PC-9 (cell line): ENCODE measurements at regions not wholly inside any gene's neighbourhood (a gene's known extent, or its start where the extent isn't known, plus 50 kb on each side); places are given as distances from the start of the nearest gene placed in this dataset.
A peak's percentile ranks its signal among the peaks of the same experiment; 100 is the strongest.

Experiments used
- BruUV-seq: library from RNA; stranded (reverse); fragments of 400-500 nt; replicated peaks from 2 replicates; lab custom pipeline; 2021; lab: Mats Ljungman, UMichigan
- CTCF ChIA-PET: fragments of 300-600 bp; sonication (Branson Sonifier 250); formaldehyde crosslinking; loops from one replicate; lab custom pipeline; 2022; ENCODE audit warnings: antibody characterized with exemption; lab: Charles Lee
- POLR2A ChIA-PET: fragments of 300-600 bp; sonication (Branson Sonifier 250); formaldehyde crosslinking; loops from one replicate; lab custom pipeline; 2022; ENCODE audit warnings: antibody characterized with exemption; ENCODE audit not compliant: unreplicated experiment; lab: Charles Lee
- DNase-seq, 2 experiments: peaks; one replicate each; pipeline versions ENCODE4 v3.0.0 to v3.0.0-alpha.2; 2015 to 2022; ENCODE audit warnings: mixed read lengths in 1 of 2
- H2AFZ ChIP-seq: fragments of 200-600 bp; sonication (generic); 2 replicates; pipeline ENCODE4 v1.8.1; 2017; ENCODE audit warnings: antibody characterized with exemption
- H3F3A ChIP-seq: fragments of 200-600 bp; sonication (generic); 2 replicates; pipeline ENCODE4 v1.8.1; 2017; ENCODE audit warnings: antibody characterized with exemption, mild to moderate bottlenecking, low read depth; ENCODE audit not compliant: insufficient read depth
- H3K27ac ChIP-seq: fragments of 200-600 bp; sonication (generic); 2 replicates; pipeline ENCODE4 v1.6.1; 2016; ENCODE audit warnings: mixed run types
- H3K27me3 ChIP-seq: fragments of 200-600 bp; sonication (generic); 2 replicates; pipeline ENCODE4 v1.6.1; 2016; ENCODE audit warnings: low read depth, mixed run types; ENCODE audit not compliant: insufficient read depth
- H3K36me3 ChIP-seq: fragments of 200-600 bp; sonication (generic); 2 replicates; pipeline ENCODE4 v1.6.1; 2016; ENCODE audit warnings: low read depth, mixed run types
- H3K4me1 ChIP-seq: fragments of 200-600 bp; sonication (generic); replicated peaks from 2 replicates; pipeline ENCODE4 v1.6.1; 2016; ENCODE audit warnings: mixed run types; ENCODE audit not compliant: insufficient read depth
- H3K4me2 ChIP-seq: fragments of 200-600 bp; sonication (generic); 2 replicates; pipeline ENCODE4 v1.6.1; 2017; ENCODE audit warnings: mixed run types
- H3K4me3 ChIP-seq: fragments of 200-600 bp; sonication (generic); 2 replicates; pipeline ENCODE4 v1.6.1; 2016; ENCODE audit warnings: mixed run types
- H3K79me2 ChIP-seq: fragments of 200-600 bp; sonication (generic); 2 replicates; pipeline ENCODE4 v1.6.1; 2017; ENCODE audit warnings: low read depth, mixed run types
- H3K9me2 ChIP-seq: fragments of 200-600 bp; sonication (generic); 2 replicates; pipeline ENCODE4 v1.8.1; 2017; ENCODE audit warnings: mild to moderate bottlenecking; ENCODE audit not compliant: insufficient read depth
- H3K9me3 ChIP-seq: fragments of 200-600 bp; sonication (generic); 2 replicates; pipeline ENCODE4 v1.8.1; 2016; ENCODE audit warnings: low read depth; ENCODE audit not compliant: insufficient read depth
- H4K20me1 ChIP-seq: fragments of 200-600 bp; sonication (generic); 2 replicates; pipeline ENCODE4 v1.8.1; 2017; ENCODE audit not compliant: insufficient read depth
- EZH2 ChIP-seq: fragments of 200-600 bp; sonication (generic); IDR thresholded peaks from 2 replicates; pipeline ENCODE4 v1.8.0; 2017; ENCODE audit warnings: antibody characterized with exemption, low read depth
- intact Hi-C: fragments of 100-400 bp; cut with micrococcal nuclease; formaldehyde crosslinking; loops from one replicate; pipeline ENCODE4 v1.10.0; 2022; ENCODE audit not compliant: unreplicated experiment
- TF ChIP-seq, protein P1 (sequence below): fragments of 200-600 bp; sonication (generic); conservative IDR thresholded peaks from 2 replicates; pipeline ENCODE4 v1.6.1; 2017; ENCODE audit warnings: mixed run types, antibody characterized with exemption, mild to moderate bottlenecking, moderate library complexity

DNA sequence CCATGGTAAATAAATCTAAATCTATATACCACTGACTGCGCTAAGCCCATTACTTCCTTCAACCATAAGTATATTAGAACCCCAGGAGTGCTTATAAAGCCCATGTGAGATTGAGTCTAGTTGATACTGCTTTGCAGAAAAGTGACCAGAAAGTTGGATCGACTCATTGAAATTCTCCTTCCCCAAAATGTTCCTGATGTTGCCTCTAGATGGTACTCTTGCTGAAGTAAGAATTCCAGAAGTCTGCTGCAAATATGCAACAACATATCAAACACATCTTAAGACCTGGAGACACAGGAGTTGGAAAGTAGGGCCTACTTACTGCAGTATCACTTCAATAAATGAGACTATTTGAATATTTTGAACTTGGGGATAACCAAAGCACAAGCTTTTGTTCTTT, 550.8 kb downstream of the IPMK start:
- no peak overlapping the region for H3K27ac ChIP-seq
- no peaks in the 10 kb centered on the region for H3F3A ChIP-seq
- no peak for DNase-seq
- H3K4me1 ChIP-seq, result no peaks in the 10 kb centered on the region
- H3K9me3 ChIP-seq, result no peaks in the 10 kb centered on the region
- POLR2A ChIA-PET, result no interaction called here
- TF ChIP-seq, protein P1, sequence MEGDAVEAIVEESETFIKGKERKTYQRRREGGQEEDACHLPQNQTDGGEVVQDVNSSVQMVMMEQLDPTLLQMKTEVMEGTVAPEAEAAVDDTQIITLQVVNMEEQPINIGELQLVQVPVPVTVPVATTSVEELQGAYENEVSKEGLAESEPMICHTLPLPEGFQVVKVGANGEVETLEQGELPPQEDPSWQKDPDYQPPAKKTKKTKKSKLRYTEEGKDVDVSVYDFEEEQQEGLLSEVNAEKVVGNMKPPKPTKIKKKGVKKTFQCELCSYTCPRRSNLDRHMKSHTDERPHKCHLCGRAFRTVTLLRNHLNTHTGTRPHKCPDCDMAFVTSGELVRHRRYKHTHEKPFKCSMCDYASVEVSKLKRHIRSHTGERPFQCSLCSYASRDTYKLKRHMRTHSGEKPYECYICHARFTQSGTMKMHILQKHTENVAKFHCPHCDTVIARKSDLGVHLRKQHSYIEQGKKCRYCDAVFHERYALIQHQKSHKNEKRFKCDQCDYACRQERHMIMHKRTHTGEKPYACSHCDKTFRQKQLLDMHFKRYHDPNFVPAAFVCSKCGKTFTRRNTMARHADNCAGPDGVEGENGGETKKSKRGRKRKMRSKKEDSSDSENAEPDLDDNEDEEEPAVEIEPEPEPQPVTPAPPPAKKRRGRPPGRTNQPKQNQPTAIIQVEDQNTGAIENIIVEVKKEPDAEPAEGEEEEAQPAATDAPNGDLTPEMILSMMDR, result peak; percentile 63
- no peak for TF ChIP-seq EZH2
- H3K27me3 ChIP-seq, result no peaks in the 10 kb centered on the region
- H3K4me3 ChIP-seq, result no peak overlapping the region
- H2AFZ ChIP-seq, result no peak overlapping the region
- CTCF ChIA-PET, result no interaction called here
- no TSS peak for BruUV-seq
- intact Hi-C loops, result loop anchor here (1.0 to 10.0 kb wide), 4 partner anchors 132 to 435 kb away; no protein-coding TSS in a partner anchor
- H3K4me2 ChIP-seq, result no peak overlapping the region
- H3K9me2 ChIP-seq, result no peaks in the 10 kb centered on the region
- no peaks in the 10 kb centered on the region for H3K79me2 ChIP-seq
- H3K36me3 ChIP-seq, result no peaks in the 10 kb centered on the region
- H4K20me1 ChIP-seq, result no peaks in the 10 kb centered on the region

DNA sequence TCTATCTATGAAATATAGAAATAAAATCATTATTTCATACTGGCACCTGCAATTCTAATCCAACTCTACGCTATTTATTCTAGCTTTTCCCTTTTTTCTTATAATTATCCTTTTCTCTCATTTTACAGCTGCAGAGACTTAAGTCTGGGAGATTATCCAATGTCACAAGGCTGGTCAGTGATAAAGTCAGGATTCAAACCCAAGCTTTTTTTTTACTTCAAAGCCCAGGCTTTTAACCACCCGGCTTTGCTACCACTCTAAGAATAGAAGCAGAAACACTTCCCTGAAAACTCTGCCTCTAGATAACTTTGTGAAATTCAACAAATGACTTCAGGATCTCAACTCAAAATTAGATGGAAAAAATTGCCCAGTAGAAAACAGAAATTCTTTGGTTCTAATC, 552.5 kb downstream of the IPMK start:
- Histone ChIP-seq H2AFZ (no peak overlapping the region), H3K27me3 (no peaks in the 10 kb centered on the region), H3K9me2 (no peaks in the 10 kb centered on the region), H3K4me2 (no peak overlapping the region), H3K4me1 (no peaks in the 10 kb centered on the region), H3K36me3 (no peaks in the 10 kb centered on the region), H3K79me2 (no peaks in the 10 kb centered on the region), H3K27ac (no peak overlapping the region), H3K4me3 (no peak overlapping the region), H3F3A (no peaks in the 10 kb centered on the region), H3K9me3 (no peaks in the 10 kb centered on the region), H4K20me1 (no peaks in the 10 kb centered on the region)
- POLR2A ChIA-PET, result no interaction called here
- intact Hi-C loops, result loop anchor here (5.0 to 10.0 kb wide), 2 partner anchors 280 to 437 kb away; no protein-coding TSS in a partner anchor
- no TSS peak for BruUV-seq
- TF ChIP-seq, protein P1, result no peak
- TF ChIP-seq EZH2, result no peak
- DNase-seq, result no peak
- CTCF ChIA-PET, result no interaction called here

DNA sequence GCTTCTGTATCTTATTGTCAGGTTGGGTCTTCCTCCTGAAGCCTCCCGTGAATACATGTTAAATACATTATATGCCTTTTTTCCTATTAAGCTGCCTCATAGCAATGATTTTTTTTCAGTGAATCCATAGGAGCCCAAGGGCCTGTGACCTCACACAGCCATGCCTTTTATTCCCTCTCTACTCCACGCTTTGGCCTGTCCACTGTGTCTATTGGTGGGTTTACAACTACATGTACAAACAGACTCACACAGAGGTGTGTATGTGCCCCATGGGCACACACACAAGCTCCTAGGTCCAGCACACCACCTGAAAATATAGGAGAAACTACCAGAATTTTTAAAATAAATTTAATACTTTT, 560.4 kb downstream of the IPMK start:
- Histone ChIP-seq H2AFZ (no peak overlapping the region), H3K9me2 (no peaks in the 10 kb centered on the region; the same call in 1 of the 2 replicates), H3K4me3 (no peak overlapping the region), H3K27ac (no peak overlapping the region), H3K4me2 (no peak overlapping the region), H3F3A (peaks cover 9% of the 10 kb centered on the region; the same call in 1 of the 2 replicates), H3K4me1 (peaks cover 7% of the 10 kb centered on the region; the same call in 1 of the 2 replicates), H3K9me3 (no peaks in the 10 kb centered on the region), H3K79me2 (no peaks in the 10 kb centered on the region), H4K20me1 (no peaks in the 10 kb centered on the region), H3K27me3 (no peaks in the 10 kb centered on the region), H3K36me3 (no peaks in the 10 kb centered on the region)
- ChIA-PET CTCF (no interaction called here), POLR2A (no interaction called here)
- BruUV-seq, result no TSS peak
- intact Hi-C loops, result no loop called here
- TF ChIP-seq, protein P1, result no peak
- TF ChIP-seq EZH2, result no peak
- no peak for DNase-seq
